GM18951 (cell line): ENCODE measurements at regions not wholly inside any gene's neighbourhood (a gene's known extent, or its start where the extent isn't known, plus 50 kb on each side); places are given as distances from the start of the nearest gene placed in this dataset.
"Not testable (repeated sequence)": the region's sequence is repeated elsewhere in the genome, so short reads cannot be mapped to it uniquely, and the experiment has no call there.

Experiments
- POLR2A ChIP-seq: IDR thresholded peaks from 4 replicates; pipeline ENCODE4 v1.6.1; 2011; ENCODE audit warnings: mild to moderate bottlenecking; ENCODE audit not compliant: insufficient read length, insufficient read depth; ENCODE audit errors: extremely low read depth
- in situ Hi-C: fragments of 300-500 bp; cut with MboI; formaldehyde crosslinking; loops from one replicate; pipeline ENCODE4 v1.12.0; 2022; ENCODE audit warnings: low sequenced_read_pairs, mixed read lengths, inconsistent platforms; ENCODE audit not compliant: unreplicated experiment

DNA sequence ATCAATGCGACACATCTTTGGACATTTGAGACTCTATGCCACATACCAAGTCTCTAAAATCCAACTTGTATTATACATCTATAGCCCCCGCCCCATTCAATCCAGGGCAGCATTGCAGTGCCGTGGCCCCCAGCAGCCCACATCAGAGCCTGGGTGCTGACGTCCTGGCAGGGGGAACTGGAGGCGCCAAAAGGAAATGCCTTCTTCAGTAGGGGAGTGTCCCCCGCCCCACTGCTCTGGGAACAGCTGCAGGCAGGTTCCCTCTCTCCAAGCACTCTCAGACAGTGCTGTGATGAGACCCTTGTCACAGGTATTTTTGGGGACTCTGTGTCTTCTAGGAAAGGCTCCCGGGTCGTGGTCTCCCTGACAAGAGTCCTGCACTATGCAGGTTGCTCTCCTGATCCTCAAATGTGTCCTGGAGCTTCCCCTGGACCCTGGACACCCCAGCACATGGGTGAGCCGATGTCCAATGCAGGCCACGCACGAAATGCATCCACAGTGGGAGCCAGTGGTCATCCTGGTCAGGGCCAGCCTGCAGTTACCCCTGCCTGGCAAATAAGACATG is 188.7 kb downstream of the RTP5 start:
- TF ChIP-seq POLR2A, result no peak
- in situ Hi-C loops, result no loop called here

DNA sequence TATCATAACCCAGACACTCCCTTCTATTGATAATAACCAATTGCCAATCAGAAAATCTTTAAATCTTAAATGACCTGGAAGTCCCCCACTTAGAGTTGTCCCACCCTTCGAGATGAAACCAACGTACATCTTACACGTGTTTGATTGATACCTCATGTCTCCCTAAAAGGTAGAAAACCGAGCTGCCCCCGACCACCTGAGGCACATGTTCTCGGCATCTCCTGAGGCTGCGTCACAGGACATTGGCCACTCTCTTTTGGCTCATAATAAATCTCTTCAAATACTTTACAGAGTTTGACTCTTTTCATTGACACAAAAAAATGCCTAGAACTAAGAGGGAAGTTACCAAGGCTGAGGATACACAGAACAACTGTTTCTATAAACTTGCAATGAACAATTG is 190.0 kb downstream of the RTP5 start:
- in situ Hi-C loops, result no loop called here

DNA sequence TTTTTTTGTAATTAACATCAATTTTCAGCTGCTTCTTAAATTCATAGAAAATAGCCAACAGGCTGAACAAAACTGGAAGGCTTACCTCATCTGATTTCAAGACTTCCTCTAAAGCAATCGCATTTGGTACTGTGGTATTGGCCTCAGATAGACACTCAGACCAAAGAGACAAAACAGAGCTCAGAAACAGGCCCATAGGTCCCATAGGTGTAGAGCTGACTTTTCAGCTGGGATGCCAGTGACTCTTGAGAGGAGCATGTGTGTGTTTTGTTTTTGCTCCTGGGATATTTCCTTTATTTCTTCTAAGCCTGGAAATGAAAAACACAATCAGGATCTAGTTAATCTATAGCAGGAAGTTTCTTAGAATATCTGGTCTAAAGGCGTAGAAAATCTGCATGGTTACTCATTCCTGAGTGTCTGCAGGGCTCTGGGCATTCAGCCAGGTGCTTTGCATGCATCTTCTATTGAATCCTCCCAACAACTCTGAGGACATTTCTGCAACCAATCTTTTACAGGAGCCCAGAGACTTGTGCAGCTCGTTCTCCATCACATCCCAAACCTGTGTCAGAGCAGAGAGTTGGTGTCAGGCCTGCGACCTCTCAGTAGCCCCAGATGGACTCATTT is 190.8 kb downstream of the RTP5 start:
- in situ Hi-C loops, result no loop called here
- TF ChIP-seq POLR2A, result no peak

More for the DNA sequence above, 190.0 kb downstream of the RTP5 start:
- TF ChIP-seq POLR2A, result no peak

DNA sequence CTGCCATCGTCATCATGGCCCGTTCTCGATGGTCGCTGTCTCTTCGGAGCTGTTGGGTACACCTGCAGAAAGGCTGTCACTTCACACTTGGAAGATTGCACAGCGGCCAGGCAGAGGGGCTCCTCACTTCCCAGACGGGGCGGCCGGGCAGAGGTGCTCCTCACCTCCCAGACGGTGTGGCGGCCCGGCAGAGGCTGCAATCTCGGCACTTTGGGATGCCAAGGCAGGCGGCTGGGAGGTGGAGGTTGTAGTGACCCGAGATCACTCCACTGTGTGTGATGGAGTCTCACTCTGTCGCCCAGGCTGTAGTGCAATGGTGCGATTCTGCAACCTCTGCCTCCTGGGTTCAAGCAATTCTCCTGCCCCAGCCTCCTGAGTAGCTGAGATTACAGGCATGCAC is 192.4 kb downstream of the RTP5 start:
- in situ Hi-C loops, result not testable (repeated sequence)

DNA sequence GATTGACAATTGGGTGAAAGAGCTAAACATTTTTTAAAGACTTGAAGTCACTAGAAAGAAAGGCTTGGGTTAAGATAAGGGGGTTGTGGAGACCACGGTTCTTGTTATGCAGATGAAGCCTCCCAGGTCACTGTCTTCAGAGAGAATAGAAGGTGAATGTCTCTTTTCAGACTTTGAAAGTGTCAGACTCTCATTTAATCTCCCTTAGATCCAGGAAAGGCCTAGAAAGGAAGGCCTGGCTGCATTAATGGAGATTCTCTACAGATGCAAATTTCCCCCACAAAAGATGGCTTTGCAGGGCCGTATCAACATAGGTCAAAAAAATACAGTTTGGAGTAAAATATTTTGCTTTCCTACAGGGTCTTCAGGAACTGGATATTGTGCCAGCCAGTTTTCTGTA is 193.9 kb downstream of the RTP5 start:
- TF ChIP-seq POLR2A, result no peak
- in situ Hi-C loops, result no loop called here

DNA sequence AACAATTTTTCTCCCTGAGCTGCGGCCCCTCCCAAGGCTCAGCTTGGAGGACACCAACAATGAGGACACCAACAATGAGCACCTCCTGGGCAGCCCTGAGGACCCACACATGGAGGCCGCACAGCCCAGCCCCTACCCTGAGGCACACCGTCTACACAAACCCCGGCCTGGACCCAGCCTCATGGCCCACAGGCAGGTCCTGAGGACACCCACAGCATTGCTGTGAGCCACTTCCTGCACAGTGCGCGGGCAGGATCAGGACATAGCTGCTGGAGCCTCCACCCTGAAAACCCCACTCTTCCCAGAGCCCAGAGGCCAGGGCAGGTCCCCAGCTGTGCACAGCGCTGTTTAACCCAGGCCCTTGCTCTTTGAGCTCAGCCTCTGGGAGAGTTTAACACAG is 194.3 kb downstream of the RTP5 start:
- in situ Hi-C loops, result no loop called here
- no peak for TF ChIP-seq POLR2A

DNA sequence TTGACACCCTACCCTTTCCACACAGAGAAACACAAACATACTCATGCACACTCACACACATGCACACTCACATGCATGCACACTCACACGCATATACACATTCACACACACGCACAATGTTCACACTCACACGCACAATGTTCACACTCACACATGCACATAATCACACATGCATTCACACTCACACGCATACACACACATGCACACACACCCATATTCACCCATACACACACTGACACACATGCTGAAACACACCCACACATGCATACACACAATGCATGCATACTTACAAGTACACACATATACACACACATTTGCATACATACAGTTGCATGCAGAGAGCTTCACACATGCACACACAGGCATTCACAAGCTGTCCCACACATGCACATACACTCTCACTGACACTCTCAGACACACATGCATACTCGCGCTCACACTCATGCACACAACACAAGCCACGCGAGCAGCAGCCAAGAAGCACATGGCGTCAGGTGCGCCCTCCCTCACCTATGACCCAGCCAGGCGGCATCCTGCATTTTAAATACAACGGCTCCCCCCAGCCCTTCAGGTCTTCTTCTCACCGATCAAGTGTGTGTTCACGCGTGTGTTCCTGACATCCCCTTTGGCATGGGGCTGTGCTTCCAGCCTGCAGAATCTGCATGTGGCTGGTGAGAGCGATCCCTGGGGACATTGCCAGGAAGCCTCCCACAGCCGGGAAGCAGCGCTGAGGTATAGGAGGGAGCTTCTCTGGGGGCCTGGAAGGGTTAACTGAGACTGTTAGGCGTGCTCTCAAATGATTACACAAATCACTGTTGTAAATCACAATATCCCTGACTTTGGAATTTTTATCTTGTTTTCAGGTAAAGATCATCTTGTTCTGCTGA is 195.1 kb downstream of the RTP5 start:
- no peak for TF ChIP-seq POLR2A
- in situ Hi-C loops, result no loop called here

DNA sequence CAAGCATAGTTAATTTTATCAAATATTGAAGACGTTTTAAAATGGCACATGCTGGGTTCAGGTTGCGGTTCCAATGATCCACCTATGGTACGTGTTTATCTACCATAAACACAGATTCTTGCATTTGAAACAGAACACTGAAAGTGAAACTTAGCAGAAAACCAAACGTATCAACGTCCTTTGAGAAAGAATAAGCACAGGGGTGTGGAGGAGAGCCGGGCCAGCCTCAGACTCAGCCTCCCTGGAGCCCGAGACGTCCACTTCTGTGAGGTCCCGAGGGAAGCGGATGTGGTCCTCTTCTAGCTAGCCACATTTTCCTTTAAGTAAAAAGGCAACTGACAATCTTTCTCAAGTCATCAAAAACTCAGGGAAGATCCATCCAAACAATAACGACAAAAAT is 195.9 kb downstream of the RTP5 start:
- no peak for TF ChIP-seq POLR2A
- in situ Hi-C loops, result no loop called here

DNA sequence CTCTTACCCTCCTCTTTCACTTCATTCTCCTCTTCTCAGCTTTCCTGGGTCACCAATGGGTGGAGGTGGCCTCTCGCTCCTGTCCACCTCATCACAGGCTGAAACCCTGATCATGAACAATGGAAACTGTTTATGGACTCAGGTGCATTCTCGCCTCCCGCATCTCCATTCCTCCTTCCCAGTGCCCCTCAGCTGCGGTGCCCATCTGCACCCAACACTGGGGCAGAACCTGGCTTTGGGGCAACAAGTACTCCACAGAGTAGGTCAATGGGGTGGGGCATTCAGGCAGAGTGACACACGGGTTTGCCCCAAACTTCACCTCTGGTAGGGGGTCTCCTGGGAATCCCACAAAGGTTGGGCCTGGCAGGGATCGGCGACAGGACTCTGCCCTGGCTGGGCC is 199.5 kb downstream of the RTP5 start:
- in situ Hi-C loops, result no loop called here
- TF ChIP-seq POLR2A, result no peak

DNA sequence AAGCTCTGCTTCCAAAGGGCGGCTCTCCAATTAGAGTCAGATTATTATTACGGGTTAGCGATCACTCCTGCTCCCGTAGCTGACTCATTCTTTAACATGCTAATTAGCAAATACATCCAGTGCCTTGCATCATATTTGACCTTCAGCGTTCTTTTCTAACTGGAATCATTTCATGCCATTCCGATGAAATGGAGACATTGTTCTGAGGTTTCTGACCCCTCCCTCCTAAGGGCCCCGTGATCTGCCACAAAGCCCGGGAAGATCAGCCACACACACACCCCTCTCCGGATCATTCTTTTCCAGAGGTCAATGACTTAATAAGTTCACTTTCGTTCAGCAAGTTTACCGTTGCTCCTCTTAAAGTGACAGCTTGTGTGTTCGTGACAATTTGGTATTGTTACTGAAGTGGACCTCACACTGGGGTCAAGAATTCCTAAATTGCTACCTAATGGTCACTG is 200.4 kb downstream of the RTP5 start:
- in situ Hi-C loops, result not testable (repeated sequence)

DNA sequence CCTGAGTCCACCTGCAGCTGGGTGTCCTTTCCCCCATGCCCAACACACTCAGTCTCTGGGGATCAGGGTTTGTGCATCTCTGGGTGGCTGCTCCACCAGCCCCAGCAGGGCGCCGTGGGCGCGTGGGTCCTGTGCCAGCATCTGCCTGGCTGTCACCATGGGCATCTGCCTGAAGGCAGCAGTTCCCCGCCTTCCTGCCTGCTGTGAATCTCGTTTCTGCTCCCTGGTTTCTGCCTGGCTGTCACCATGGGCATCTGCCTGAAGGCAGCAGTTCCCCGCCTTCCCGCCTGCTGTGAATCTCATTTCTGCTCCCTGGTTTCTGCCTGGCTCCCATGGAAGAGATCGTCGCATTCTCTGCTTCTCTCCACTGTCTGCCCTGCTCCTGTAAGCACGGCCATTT is 201.2 kb downstream of the RTP5 start:
- in situ Hi-C loops, result not testable (repeated sequence)

DNA sequence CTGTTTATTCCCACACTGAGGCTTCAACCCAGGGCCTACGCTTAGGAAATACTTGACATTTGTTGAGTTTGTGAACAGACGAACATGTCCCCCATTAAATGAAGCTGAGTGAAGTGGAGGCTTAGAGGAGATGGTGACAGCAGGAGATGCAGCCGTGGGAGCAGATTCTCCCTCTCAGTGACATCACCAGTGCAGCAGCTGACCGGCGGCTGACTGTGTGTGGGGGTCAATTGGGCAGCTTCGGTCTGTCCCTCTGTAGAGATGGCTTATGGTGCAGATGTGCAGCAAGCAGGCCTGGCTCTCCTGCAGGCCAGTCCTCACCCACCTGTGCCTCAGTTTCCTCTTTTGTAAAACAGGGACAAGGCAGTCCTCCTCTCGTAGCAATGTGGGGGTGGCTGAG is 201.8 kb downstream of the RTP5 start:
- in situ Hi-C loops, result not testable (repeated sequence)

DNA sequence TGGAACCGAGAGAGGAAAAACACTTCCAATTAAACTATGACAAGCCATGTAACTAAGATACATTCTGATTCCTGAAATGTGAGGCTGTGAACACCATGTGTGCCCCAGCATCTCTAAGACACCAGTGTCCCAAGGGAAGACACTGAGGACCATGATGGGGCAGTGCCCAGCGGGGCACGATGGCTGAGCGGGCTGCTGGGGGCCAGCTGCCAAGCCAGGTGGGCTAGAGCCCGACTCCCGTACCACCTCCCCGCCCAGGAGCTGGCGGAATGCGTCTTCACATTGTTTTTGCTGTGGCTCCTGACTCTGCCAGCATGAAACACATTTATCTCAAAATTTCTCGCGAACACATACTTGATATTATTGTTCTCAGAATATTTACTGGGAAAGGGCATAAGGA is 202.4 kb downstream of the RTP5 start:
- in situ Hi-C loops, result not testable (repeated sequence)

DNA sequence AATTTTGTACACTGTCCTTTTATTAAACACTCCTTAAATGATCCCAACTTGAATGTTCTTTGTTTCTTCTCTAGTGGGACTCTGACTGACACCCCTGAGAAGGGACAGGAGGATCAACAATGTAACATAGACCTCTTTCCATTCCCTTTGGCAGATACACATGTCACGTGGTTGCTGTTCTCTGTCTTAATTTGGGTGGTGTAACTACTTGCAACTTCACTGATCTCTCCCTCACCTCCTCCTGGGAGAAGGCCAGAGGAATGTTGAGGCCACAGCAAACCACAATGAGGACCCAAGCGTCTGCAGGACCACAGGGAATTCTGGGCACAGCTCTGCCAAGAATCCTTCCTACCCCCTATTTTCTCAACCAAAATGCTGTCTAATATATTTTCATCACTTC is 205.6 kb downstream of the RTP5 start:
- in situ Hi-C loops, result no loop called here
- TF ChIP-seq POLR2A, result no peak
